Activated naive CD8-positive, alpha-beta T cell treated with anti-CD3 and anti-CD28 coated beads for 36 hours (primary cell): ENCODE measurements at regions not wholly inside any gene's neighbourhood (a gene's known extent, or its start where the extent isn't known, plus 50 kb on each side); places are given as distances from the start of the nearest gene placed in this dataset.

Experiments used
- DNase-seq: peaks from one replicate; pipeline ENCODE4 v3.0.0; 2021
- H3K27ac Mint-ChIP-seq: one replicate; pipeline ENCODE4 v1.8.0; 2022; ENCODE audit warnings: mild to moderate bottlenecking, moderate library complexity, mixed read lengths
- H3K27me3 Mint-ChIP-seq: one replicate; pipeline ENCODE4 v1.8.0; 2022; ENCODE audit warnings: mild to moderate bottlenecking, mixed read lengths
- H3K36me3 Mint-ChIP-seq: one replicate; pipeline ENCODE4 v1.8.0; 2021; ENCODE audit warnings: mild to moderate bottlenecking, mixed read lengths
- H3K4me1 Mint-ChIP-seq: one replicate; pipeline ENCODE4 v1.8.0; 2021; ENCODE audit warnings: mixed read lengths
- H3K4me3 Mint-ChIP-seq: one replicate; pipeline ENCODE4 v1.8.0; 2022; ENCODE audit warnings: mild to moderate bottlenecking, moderate library complexity, mixed read lengths
- H3K9me3 Mint-ChIP-seq: one replicate; pipeline ENCODE4 v1.8.0; 2022; ENCODE audit warnings: mixed read lengths

GRCh38 chr9:118701985-118702384 is 667.2 kb downstream of the BRINP1 start:
- no peak overlapping the region for H3K27ac Mint-ChIP-seq
- H3K36me3 Mint-ChIP-seq, result no peaks in the 10 kb centered on the region
- no peaks in the 10 kb centered on the region for H3K27me3 Mint-ChIP-seq
- no peaks in the 10 kb centered on the region for H3K4me1 Mint-ChIP-seq
- no peak overlapping the region for H3K4me3 Mint-ChIP-seq
- peaks cover 2% of the 10 kb centered on the region for H3K9me3 Mint-ChIP-seq
- DNase-seq, result no peak

GRCh38 chr9:118711843-118712242 is 657.4 kb downstream of the BRINP1 start:
- no peaks in the 10 kb centered on the region for H3K36me3 Mint-ChIP-seq
- H3K4me1 Mint-ChIP-seq, result no peaks in the 10 kb centered on the region
- DNase-seq, result no peak

DNA sequence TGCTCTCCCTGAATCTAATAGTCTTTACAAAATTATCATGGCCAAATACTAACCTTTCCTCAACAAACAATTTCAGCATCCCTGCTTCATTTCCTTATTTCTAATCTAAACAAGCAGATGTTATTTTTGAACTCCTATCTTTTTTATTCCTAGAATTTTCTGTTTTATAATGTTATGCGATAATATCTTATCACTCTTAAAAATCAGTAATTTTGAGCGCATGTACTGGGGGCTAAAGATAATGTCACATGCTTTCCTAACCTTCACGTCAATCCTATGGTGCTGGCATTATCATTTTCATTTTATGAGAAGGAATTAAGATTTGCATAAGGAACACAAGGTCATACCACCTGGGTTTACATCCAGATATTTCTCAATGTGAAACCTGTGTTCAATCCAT is 648.0 kb downstream of the BRINP1 start:
- H3K27ac Mint-ChIP-seq, result no peak overlapping the region
- H3K4me3 Mint-ChIP-seq, result no peak overlapping the region
- H3K36me3 Mint-ChIP-seq, result no peaks in the 10 kb centered on the region
- H3K9me3 Mint-ChIP-seq, result peaks cover 7% of the 10 kb centered on the region
- DNase-seq, result no peak
- H3K4me1 Mint-ChIP-seq, result no peaks in the 10 kb centered on the region
- no peaks in the 10 kb centered on the region for H3K27me3 Mint-ChIP-seq

More at GRCh38 chr9:118711843-118712242, 657.4 kb downstream of the BRINP1 start:
- H3K9me3 Mint-ChIP-seq, result no peaks in the 10 kb centered on the region
- H3K4me3 Mint-ChIP-seq, result no peak overlapping the region
- no peak overlapping the region for H3K27ac Mint-ChIP-seq
- no peaks in the 10 kb centered on the region for H3K27me3 Mint-ChIP-seq

GRCh38 chr9:118721923-118722322 is 647.3 kb downstream of the BRINP1 start:
- H3K4me1 Mint-ChIP-seq, result no peaks in the 10 kb centered on the region

DNA sequence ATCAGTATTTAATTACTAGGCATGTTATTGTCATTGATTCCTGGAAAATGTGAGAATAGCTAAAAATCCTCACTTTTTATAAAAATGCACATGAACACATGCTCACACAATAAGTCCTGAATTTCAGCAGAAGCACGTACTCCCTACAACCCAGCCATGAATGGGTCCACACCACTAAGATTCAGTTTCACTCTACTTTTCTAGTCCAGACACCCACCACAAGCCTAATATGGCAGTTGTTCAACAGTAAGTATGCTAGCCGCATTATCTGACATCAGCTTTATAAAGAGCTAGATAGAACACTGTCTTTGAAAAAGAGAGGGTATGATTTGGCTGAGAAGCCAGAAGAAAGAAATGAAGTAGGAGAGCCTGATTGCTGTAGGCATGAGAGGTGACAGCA is 639.3 kb downstream of the BRINP1 start:
- Mint-ChIP-seq H3K27ac (no peak overlapping the region), H3K9me3 (peaks cover 4% of the 10 kb centered on the region), H3K36me3 (peaks cover 2% of the 10 kb centered on the region), H3K27me3 (no peaks in the 10 kb centered on the region), H3K4me3 (no peak overlapping the region), H3K4me1 (no peaks in the 10 kb centered on the region)
- no peak for DNase-seq

More at GRCh38 chr9:118721923-118722322, 647.3 kb downstream of the BRINP1 start:
- no peaks in the 10 kb centered on the region for H3K36me3 Mint-ChIP-seq
- H3K4me3 Mint-ChIP-seq, result no peak overlapping the region
- no peak for DNase-seq
- H3K9me3 Mint-ChIP-seq, result peaks cover 7% of the 10 kb centered on the region
- no peak overlapping the region for H3K27ac Mint-ChIP-seq
- H3K27me3 Mint-ChIP-seq, result no peaks in the 10 kb centered on the region

- peaks cover 2% of the 10 kb centered on the region for H3K36me3 Mint-ChIP-seq
- no peak for DNase-seq
Measured at GRCh38 chr9:118732998-118733397, 636.2 kb downstream of the BRINP1 start.

DNA sequence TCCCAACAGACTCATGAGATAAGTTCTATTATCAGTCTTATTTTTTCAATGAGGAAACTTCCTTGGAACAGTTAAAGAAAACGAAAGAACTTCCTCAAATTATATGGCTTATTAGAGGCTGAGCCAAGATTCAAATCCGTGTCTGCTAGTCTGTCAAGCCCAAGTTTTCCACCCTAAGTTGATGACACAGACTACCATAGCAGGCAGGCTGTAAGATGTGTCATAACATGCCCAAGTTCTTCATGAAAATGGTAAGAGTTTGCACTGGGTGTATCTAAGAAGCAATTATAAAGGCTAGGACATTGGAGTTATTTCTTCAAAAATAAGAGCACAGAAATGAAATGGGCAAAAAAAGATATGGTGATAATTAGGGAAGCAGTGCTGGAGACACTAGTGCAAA is 634.5 kb downstream of the BRINP1 start:
- H3K36me3 Mint-ChIP-seq, result no peaks in the 10 kb centered on the region
- H3K27ac Mint-ChIP-seq, result no peak overlapping the region
- H3K4me3 Mint-ChIP-seq, result no peak overlapping the region
- H3K27me3 Mint-ChIP-seq, result no peaks in the 10 kb centered on the region
- no peaks in the 10 kb centered on the region for H3K4me1 Mint-ChIP-seq
- DNase-seq, result no peak
- peaks cover 10% of the 10 kb centered on the region for H3K9me3 Mint-ChIP-seq

More at GRCh38 chr9:118732998-118733397, 636.2 kb downstream of the BRINP1 start:
- Mint-ChIP-seq H3K27ac (no peak overlapping the region), H3K4me1 (no peaks in the 10 kb centered on the region), H3K9me3 (peaks cover 10% of the 10 kb centered on the region), H3K4me3 (no peak overlapping the region), H3K27me3 (no peaks in the 10 kb centered on the region)

- no peak overlapping the region for H3K27ac Mint-ChIP-seq
- peaks cover 12% of the 10 kb centered on the region for H3K9me3 Mint-ChIP-seq
- DNase-seq, result no peak
- H3K4me1 Mint-ChIP-seq, result no peaks in the 10 kb centered on the region
- no peaks in the 10 kb centered on the region for H3K27me3 Mint-ChIP-seq
- H3K36me3 Mint-ChIP-seq, result no peaks in the 10 kb centered on the region
- H3K4me3 Mint-ChIP-seq, result no peak overlapping the region
Measured at GRCh38 chr9:118736406-118736805, 632.8 kb downstream of the BRINP1 start.

- Mint-ChIP-seq H3K27me3 (no peaks in the 10 kb centered on the region), H3K36me3 (no peaks in the 10 kb centered on the region)
Measured at GRCh38 chr9:118751077-118751847, 618.0 kb downstream of the BRINP1 start.

DNA sequence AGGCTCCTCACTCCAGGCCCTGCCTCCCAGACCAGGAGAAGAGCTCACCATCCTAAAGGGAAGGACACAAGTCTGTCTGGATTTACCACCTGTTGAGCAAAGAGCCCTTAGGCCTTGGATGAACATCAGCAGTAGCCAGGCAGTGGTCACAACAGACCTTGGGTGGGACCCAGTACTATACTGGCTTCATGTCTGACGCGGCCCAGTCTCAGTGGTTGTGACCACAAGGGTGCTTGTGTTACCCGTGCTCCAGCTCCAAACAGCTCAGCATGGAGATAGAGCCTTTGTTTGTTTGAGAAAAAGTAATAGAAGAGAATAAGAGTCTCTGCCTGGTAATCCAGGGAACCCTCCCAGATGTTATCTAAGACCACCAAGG is 617.4 kb downstream of the BRINP1 start:
- no peaks in the 10 kb centered on the region for H3K36me3 Mint-ChIP-seq
- no peaks in the 10 kb centered on the region for H3K27me3 Mint-ChIP-seq

More at GRCh38 chr9:118751077-118751847, 618.0 kb downstream of the BRINP1 start:
- Mint-ChIP-seq H3K9me3 (peaks cover 9% of the 10 kb centered on the region), H3K27ac (no peak overlapping the region), H3K4me3 (no peak overlapping the region), H3K4me1 (no peaks in the 10 kb centered on the region)
- no peak for DNase-seq

GRCh38 chr9:118761016-118761790 is 608.0 kb downstream of the BRINP1 start:
- H3K4me1 Mint-ChIP-seq, result no peaks in the 10 kb centered on the region
- H3K36me3 Mint-ChIP-seq, result no peaks in the 10 kb centered on the region
- peaks cover 6% of the 10 kb centered on the region for H3K9me3 Mint-ChIP-seq
- H3K27ac Mint-ChIP-seq, result no peak overlapping the region
- no peak overlapping the region for H3K4me3 Mint-ChIP-seq
- DNase-seq, result no peak
- H3K27me3 Mint-ChIP-seq, result no peaks in the 10 kb centered on the region

More for the DNA sequence above, 617.4 kb downstream of the BRINP1 start:
- H3K9me3 Mint-ChIP-seq, result peaks cover 10% of the 10 kb centered on the region
- H3K4me3 Mint-ChIP-seq, result no peak overlapping the region
- no peaks in the 10 kb centered on the region for H3K4me1 Mint-ChIP-seq
- H3K27ac Mint-ChIP-seq, result no peak overlapping the region
- no peak for DNase-seq

DNA sequence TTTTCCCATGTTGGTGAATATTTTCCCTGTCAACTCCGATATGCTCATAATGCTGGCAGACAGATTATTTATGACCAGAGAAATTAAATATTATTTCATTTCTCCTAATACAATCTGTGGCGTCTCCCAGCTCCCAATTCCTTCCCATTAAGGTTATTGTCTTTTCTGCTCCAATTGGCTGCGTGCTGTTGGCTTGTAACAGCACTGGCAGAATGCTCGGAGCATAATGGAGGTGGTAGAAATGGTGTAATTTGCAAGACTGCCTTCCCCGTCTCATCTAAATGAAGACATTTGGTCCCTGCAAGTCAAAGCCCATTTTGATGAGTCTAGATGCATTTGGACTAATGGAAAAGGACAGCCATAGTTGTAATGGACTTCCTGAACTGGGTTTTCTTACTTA is 601.7 kb downstream of the BRINP1 start:
- no peak overlapping the region for H3K4me3 Mint-ChIP-seq
- no peaks in the 10 kb centered on the region for H3K36me3 Mint-ChIP-seq

GRCh38 chr9:118782790-118783463 is 586.3 kb downstream of the BRINP1 start:
- Mint-ChIP-seq H3K9me3 (peaks cover 5% of the 10 kb centered on the region), H3K4me1 (no peaks in the 10 kb centered on the region), H3K27me3 (no peaks in the 10 kb centered on the region), H3K4me3 (no peak overlapping the region), H3K36me3 (no peaks in the 10 kb centered on the region), H3K27ac (no peak overlapping the region)
- DNase-seq, result no peak

More for the DNA sequence above, 601.7 kb downstream of the BRINP1 start:
- H3K9me3 Mint-ChIP-seq, result peaks cover 2% of the 10 kb centered on the region
- no peak for DNase-seq
- no peaks in the 10 kb centered on the region for H3K27me3 Mint-ChIP-seq
- no peak overlapping the region for H3K27ac Mint-ChIP-seq
- no peaks in the 10 kb centered on the region for H3K4me1 Mint-ChIP-seq

GRCh38 chr9:118784033-118784432 is 585.2 kb downstream of the BRINP1 start:
- no peak overlapping the region for H3K4me3 Mint-ChIP-seq
- H3K27me3 Mint-ChIP-seq, result no peaks in the 10 kb centered on the region
- no peaks in the 10 kb centered on the region for H3K36me3 Mint-ChIP-seq
- peaks cover 5% of the 10 kb centered on the region for H3K9me3 Mint-ChIP-seq
- DNase-seq, result no peak
- H3K27ac Mint-ChIP-seq, result no peak overlapping the region
- H3K4me1 Mint-ChIP-seq, result no peaks in the 10 kb centered on the region

DNA sequence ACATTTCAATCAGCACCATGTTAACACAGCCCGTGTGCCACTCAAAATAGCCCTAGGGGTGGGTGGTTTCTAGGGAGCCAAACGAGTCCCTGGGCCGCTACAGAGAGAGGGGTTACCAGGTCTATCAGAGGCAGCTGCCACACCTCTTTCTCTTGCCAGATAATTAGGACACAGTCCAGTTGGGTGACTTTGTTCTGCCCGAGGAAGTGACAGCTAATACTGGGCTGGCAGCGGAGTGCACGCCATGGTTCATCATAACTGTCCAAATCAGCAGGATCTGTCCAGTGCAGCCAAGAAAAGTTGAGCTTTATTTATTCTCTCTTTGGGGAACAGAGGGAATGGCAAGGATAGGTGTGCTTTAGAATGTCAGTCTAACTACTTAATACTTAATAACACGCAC is 583.8 kb downstream of the BRINP1 start:
- peaks cover 3% of the 10 kb centered on the region for H3K9me3 Mint-ChIP-seq
- no peaks in the 10 kb centered on the region for H3K4me1 Mint-ChIP-seq
- no peak for DNase-seq
- H3K27me3 Mint-ChIP-seq, result no peaks in the 10 kb centered on the region
- no peak overlapping the region for H3K27ac Mint-ChIP-seq
- no peak overlapping the region for H3K4me3 Mint-ChIP-seq
- H3K36me3 Mint-ChIP-seq, result no peaks in the 10 kb centered on the region
